HEK293T (cell line): ENCODE measurements at regions not wholly inside any gene's neighbourhood (a gene's known extent, or its start where the extent isn't known, plus 50 kb on each side); places are given as distances from the start of the nearest gene placed in this dataset.
"Not testable (repeated sequence)": the region's sequence is repeated elsewhere in the genome, so short reads cannot be mapped to it uniquely, and the experiment has no call there.

Experiments
- CTCF ChIA-PET: fragments of 350-600 bp; formaldehyde crosslinking; extraction: SDS; loops from one replicate; lab custom pipeline; 2021; ENCODE audit warnings: antibody characterized with exemption, inconsistent platforms; lab: Yijun Ruan, JAX
- POLR2A ChIA-PET: fragments of 350-600 bp; formaldehyde crosslinking; extraction: SDS; loops from one replicate; lab custom pipeline; 2020; ENCODE audit warnings: antibody characterized with exemption, inconsistent platforms; lab: Yijun Ruan, JAX
- DNase-seq: peaks from one replicate; pipeline ENCODE4 v3.0.0; 2012; ENCODE audit warnings: mixed read lengths; ENCODE audit errors: extremely low spot score
- ARNT ChIP-seq: fragments of 450-650 bp; IDR thresholded peaks from 2 replicates; pipeline ENCODE4 v1.6.1; 2017; ENCODE audit warnings: mild to moderate bottlenecking
- BHLHE40 ChIP-seq: fragments of 450-650 bp; IDR thresholded peaks from 2 replicates; pipeline ENCODE4 v1.6.1; 2016; ENCODE audit warnings: mild to moderate bottlenecking, moderate library complexity, borderline replicate concordance
- CTBP1 ChIP-seq: fragments of 450-650 bp; IDR thresholded peaks from 2 replicates; pipeline ENCODE4 v1.6.1; 2016; ENCODE audit warnings: borderline replicate concordance
- ELF4 ChIP-seq: fragments of 450-650 bp; IDR thresholded peaks from 2 replicates; pipeline ENCODE4 v1.6.1; 2017; ENCODE audit warnings: antibody characterized with exemption
- FOXA1 ChIP-seq: fragments of 450-650 bp; IDR thresholded peaks from 2 replicates; pipeline ENCODE4 v1.6.1; 2016; ENCODE audit warnings: mild to moderate bottlenecking
- FOXK2 ChIP-seq: fragments of 450-650 bp; IDR thresholded peaks from 2 replicates; pipeline ENCODE4 v1.6.1; 2016; ENCODE audit warnings: mild to moderate bottlenecking
- FOXM1 ChIP-seq: fragments of 450-650 bp; IDR thresholded peaks from 2 replicates; pipeline ENCODE4 v1.6.1; 2017; ENCODE audit warnings: mild to moderate bottlenecking, borderline replicate concordance
- HDGF ChIP-seq: fragments of 450-650 bp; IDR thresholded peaks from 2 replicates; pipeline ENCODE4 v1.6.1; 2017; ENCODE audit warnings: antibody characterized with exemption, borderline replicate concordance
- L3MBTL2 ChIP-seq: fragments of 450-650 bp; conservative IDR thresholded peaks from 2 replicates; pipeline ENCODE4 v1.6.1; 2016; ENCODE audit warnings: mild to moderate bottlenecking
- LEF1 ChIP-seq: fragments of 450-650 bp; IDR thresholded peaks from 2 replicates; pipeline ENCODE4 v1.6.1; 2017; ENCODE audit warnings: mild to moderate bottlenecking, borderline replicate concordance
- NFRKB ChIP-seq: fragments of 450-650 bp; IDR thresholded peaks from 2 replicates; pipeline ENCODE4 v1.6.1; 2016; ENCODE audit warnings: mild to moderate bottlenecking, moderate library complexity
- SP1 ChIP-seq: fragments of 450-650 bp; IDR thresholded peaks from 2 replicates; pipeline ENCODE4 v1.6.1; 2017
- SUZ12 ChIP-seq: fragments of 450-650 bp; IDR thresholded peaks from 2 replicates; pipeline ENCODE4 v1.6.1; 2016; ENCODE audit warnings: mild to moderate bottlenecking
- TARDBP ChIP-seq: fragments of 450-650 bp; IDR thresholded peaks from 2 replicates; pipeline ENCODE4 v1.6.1; 2016
- ZNF384 ChIP-seq: fragments of 450-650 bp; IDR thresholded peaks from 2 replicates; pipeline ENCODE4 v1.6.1; 2016
- TF ChIP-seq, protein P1 (sequence below): fragments of 450-650 bp; IDR thresholded peaks from 2 replicates; pipeline ENCODE4 v1.6.1; 2016

DNA sequence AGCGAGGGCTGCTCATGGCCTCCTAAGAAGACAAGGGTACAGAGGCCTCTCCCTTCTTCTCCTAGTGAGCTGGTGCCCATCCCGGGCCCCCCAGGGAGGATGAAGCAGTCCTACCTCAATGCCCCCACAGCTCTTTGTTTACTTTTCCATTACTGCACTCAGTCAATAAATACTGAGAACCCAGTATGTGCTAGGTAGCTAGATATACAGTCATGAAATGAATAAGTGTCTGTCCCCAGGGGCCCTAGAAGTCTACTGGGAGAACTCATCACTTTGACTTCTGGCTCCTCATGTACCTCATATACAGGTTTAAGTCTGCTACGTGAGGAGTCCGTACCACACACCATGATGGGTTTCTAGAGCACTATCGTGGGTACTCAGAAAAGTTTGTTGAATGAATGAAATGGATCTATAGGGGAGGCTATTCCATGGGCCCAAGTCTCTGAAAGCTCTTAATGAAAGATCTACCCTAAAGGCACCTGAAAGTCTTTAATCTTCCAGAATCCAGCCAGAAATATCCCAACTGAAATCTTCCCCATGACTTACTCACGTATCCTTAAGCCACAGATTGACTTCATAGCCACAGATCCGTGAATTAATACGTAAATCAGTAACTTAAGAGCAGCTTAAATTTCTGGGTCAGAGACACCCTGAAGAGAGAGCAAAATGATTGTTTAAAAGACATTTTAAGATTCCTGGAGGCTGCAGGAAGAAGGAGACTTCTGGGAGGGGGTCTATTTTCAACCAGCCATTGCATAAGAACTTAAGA, 51.6 kb upstream of the POMP start:
- DNase-seq, result no peak
- CTCF ChIA-PET, result no interaction called here
- POLR2A ChIA-PET, result no interaction called here
- no peak for TF ChIP-seq CTBP1
- TF ChIP-seq ZNF384, result no peak
- TF ChIP-seq FOXM1, result no peak
- TF ChIP-seq ELF4, result no peak
- no peak for TF ChIP-seq FOXK2
- TF ChIP-seq TARDBP, result no peak
- no peak for TF ChIP-seq NFRKB
- no peak for TF ChIP-seq FOXA1
- no peak for TF ChIP-seq SP1
- TF ChIP-seq SUZ12, result no peak
- no peak for TF ChIP-seq ARNT
- TF ChIP-seq, protein P1, sequence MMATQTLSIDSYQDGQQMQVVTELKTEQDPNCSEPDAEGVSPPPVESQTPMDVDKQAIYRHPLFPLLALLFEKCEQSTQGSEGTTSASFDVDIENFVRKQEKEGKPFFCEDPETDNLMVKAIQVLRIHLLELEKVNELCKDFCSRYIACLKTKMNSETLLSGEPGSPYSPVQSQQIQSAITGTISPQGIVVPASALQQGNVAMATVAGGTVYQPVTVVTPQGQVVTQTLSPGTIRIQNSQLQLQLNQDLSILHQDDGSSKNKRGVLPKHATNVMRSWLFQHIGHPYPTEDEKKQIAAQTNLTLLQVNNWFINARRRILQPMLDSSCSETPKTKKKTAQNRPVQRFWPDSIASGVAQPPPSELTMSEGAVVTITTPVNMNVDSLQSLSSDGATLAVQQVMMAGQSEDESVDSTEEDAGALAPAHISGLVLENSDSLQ, result no peak
- no peak for TF ChIP-seq L3MBTL2
- TF ChIP-seq BHLHE40, result no peak

DNA sequence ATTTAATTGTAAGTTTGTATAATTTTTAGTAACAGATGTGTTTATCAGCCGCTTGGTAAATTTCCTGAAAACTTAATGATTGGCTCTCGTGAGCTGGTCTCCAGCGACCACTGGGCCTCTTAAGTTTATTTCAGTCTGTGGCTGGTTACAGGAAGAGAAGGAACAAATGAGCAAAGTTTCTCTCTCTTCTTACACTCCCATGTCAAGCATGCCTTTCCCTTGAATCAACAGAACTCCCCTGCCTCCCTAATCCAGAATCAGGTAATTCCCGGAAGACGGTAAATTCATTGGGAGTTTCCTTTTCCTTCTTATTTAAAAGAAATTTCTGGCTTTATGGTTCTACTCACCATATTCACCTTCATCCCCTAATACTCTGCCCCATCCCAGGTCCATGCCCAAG, 52.5 kb upstream of the POMP start:
- POLR2A ChIA-PET, result no interaction called here
- CTCF ChIA-PET, result no interaction called here
- TF ChIP-seq NFRKB (no peak), ARNT (no peak), ELF4 (no peak), LEF1 (no peak), TARDBP (no peak), FOXM1 (no peak), CTBP1 (no peak), FOXK2 (no peak), SP1 (no peak), BHLHE40 (no peak), FOXA1 (no peak), HDGF (no peak), L3MBTL2 (no peak), ZNF384 (no peak), SUZ12 (no peak)
- TF ChIP-seq, protein P1, result no peak
- DNase-seq, result no peak

DNA sequence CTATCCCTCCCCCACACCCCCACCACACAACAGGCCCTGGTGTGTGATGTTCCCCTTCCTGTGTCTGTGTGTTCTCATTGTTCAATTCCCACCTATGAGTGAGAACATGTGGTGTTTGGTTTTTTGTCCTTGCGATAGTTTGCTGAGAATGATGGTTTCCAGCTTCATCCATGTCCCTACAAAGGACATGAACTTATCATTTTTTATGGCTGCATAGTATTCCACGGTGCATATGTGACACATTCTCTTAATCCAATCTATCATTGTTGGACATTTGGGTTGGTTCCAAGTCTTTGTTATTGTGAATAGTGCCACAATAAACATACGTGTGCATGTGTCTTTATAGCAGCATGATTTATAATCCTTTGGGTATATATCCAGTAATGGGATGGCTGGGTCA, 53.8 kb upstream of the POMP start:
- CTCF ChIA-PET, result interaction anchor here (0.7 kb wide), 1 partner anchor 163 kb away, joined by 7 read pairs; no protein-coding TSS in a partner anchor
- DNase-seq, POLR2A ChIA-PET: not testable (repeated sequence)

DNA sequence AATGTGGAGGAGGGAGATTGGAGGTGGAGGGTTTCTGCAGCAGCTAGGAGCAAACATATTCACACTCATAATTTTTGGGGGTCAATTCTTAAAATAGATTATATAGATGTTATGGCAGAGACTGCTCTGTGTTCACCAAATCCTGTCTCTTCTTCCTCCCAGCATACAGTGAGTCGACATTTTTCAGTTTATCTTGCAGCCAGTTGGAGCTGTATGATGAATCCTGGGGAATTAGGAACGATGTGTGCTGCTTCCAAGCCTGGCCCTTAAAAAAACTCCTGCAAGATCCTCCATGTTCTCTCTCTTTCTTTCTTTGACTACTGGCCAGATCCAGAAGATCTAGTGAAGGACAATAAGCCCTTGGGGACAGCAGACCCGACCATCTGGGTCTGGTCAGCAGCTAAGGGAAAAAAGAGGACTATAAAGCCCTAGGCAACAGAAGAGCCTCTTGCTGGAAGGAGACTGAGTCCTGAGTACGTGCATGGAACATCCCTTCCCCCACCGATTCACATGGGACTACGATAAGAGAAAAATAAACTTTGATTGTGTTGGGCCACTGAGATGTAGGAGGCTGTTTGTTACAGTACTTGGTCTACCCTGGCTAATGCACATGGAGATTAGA, 55.8 kb upstream of the POMP start:
- no peak for DNase-seq
- POLR2A ChIA-PET, result no interaction called here
- TF ChIP-seq FOXK2 (no peak), LEF1 (no peak), NFRKB (no peak), ZNF384 (no peak), SUZ12 (no peak), TARDBP (no peak), ELF4 (no peak)
- TF ChIP-seq, protein P1, result no peak
- CTCF ChIA-PET, result no interaction called here

DNA sequence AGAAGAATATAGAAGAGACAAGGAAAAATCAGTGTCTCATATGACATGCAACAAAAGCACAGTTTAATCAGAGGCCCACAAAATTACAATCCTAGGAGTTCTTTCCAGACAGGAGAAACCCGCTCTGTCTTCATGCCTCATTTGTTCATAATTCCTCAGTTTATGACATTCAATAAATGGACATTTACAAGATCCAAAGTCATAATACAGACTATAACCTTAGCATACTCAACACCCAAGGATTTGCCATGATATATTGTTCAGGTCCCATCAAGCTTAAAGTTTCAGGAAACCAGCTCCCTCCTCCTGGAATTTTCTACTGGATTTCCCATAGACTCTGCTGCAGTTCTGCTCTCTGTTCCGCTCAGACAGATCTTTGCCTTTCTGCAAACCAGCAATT, 56.4 kb upstream of the POMP start:
- TF ChIP-seq ELF4, result no peak
- no peak for TF ChIP-seq L3MBTL2
- TF ChIP-seq, protein P1, result 0 out of 2 replicates have a peak, but pooled peaks have one; percentile 4
- no peak for TF ChIP-seq TARDBP
- ChIA-PET POLR2A (no interaction called here), CTCF (no interaction called here)
- DNase-seq, result no peak

DNA sequence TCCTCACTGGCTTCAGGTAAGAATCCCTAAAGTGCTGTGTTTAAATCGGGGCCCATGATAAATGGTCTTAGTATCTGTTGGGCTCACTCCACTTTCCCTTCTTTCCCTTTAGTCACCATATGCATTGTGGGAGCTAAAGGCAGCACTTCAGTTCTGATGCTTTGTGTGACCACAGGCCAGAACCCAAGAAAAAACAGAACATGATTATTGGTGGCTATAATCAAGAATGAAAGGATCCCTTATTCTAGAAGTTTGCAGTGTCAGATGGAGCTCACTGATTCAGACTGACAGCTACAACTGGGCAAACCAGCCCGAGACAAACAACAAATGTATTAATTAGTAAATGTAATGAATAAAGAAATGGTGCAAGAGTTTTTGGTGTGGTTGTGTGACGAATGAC, 57.3 kb upstream of the POMP start:
- DNase-seq, result no peak
- POLR2A ChIA-PET, result no interaction called here
- TF ChIP-seq TARDBP (no peak), ZNF384 (no peak), SUZ12 (no peak), LEF1 (no peak), ARNT (no peak), ELF4 (no peak), HDGF (no peak), NFRKB (no peak), BHLHE40 (no peak), FOXM1 (no peak), FOXK2 (no peak), SP1 (no peak), CTBP1 (no peak), FOXA1 (no peak), L3MBTL2 (no peak)
- TF ChIP-seq, protein P1, result no peak
- CTCF ChIA-PET, result no interaction called here
